Epithelial cell of proximal tubule (primary cell): ENCODE measurements at regions not wholly inside any gene's neighbourhood (a gene's known extent, or its start where the extent isn't known, plus 50 kb on each side); places are given as distances from the start of the nearest gene placed in this dataset.

Experiments used
- DNase-seq: peaks from one replicate; pipeline ENCODE4 v3.0.0-alpha.2; 2011; ENCODE audit warnings: low read depth
- H3K4me3 ChIP-seq: 2 replicates; pipeline ENCODE4 v1.5.1; 2011; ENCODE audit warnings: low read depth, mild to moderate bottlenecking, low read length
- CTCF ChIP-seq: conservative IDR thresholded peaks from 2 replicates; pipeline ENCODE4 v1.5.1; 2012; ENCODE audit warnings: low read depth, mild to moderate bottlenecking, low read length

- no peak overlapping the region for H3K4me3 ChIP-seq
Measured at GRCh38 chr12:23342407-23342806, 607.1 kb downstream of the SOX5 start.

GRCh38 chr12:23349564-23349963, 599.9 kb downstream of the SOX5 start:
- TF ChIP-seq CTCF = no peak
- DNase-seq = no peak
- H3K4me3 ChIP-seq = no peak overlapping the region

More at GRCh38 chr12:23342407-23342806, 607.1 kb downstream of the SOX5 start:
- TF ChIP-seq CTCF = no peak
- no peak for DNase-seq

GRCh38 chr12:23350808-23351207, 598.7 kb downstream of the SOX5 start:
- no peak for DNase-seq
- no peak overlapping the region for H3K4me3 ChIP-seq
- TF ChIP-seq CTCF = no peak

GRCh38 chr12:23352670-23353069, 596.8 kb downstream of the SOX5 start:
- no peak for DNase-seq
- no peak overlapping the region for H3K4me3 ChIP-seq
- TF ChIP-seq CTCF = no peak

- no peak for TF ChIP-seq CTCF
- no peak for DNase-seq
Measured at GRCh38 chr12:23354800-23355199, 594.7 kb downstream of the SOX5 start.

GRCh38 chr12:23356440-23356839, 593.0 kb downstream of the SOX5 start:
- no peak overlapping the region for H3K4me3 ChIP-seq
- DNase-seq = no peak
- TF ChIP-seq CTCF = no peak

More at GRCh38 chr12:23354800-23355199, 594.7 kb downstream of the SOX5 start:
- no peak overlapping the region for H3K4me3 ChIP-seq

- H3K4me3 ChIP-seq = no peak overlapping the region
- no peak for TF ChIP-seq CTCF
- DNase-seq = no peak
Measured at GRCh38 chr12:23356927-23357708, 592.4 kb downstream of the SOX5 start.
